Right lung (tissue), 2 donors: ENCODE measurements at regions not wholly inside any gene's neighbourhood (a gene's known extent, or its start where the extent isn't known, plus 50 kb on each side); places are given as distances from the start of the nearest gene placed in this dataset.

Experiments used
- DNase-seq, 2 donors: peaks; one replicate each; pipeline ENCODE4 v3.0.0-alpha.2; 2013

GRCh38 chr4:186934244-186934643, 210.6 kb upstream of the FAT1 start:
- DNase-seq, result no peak

DNA sequence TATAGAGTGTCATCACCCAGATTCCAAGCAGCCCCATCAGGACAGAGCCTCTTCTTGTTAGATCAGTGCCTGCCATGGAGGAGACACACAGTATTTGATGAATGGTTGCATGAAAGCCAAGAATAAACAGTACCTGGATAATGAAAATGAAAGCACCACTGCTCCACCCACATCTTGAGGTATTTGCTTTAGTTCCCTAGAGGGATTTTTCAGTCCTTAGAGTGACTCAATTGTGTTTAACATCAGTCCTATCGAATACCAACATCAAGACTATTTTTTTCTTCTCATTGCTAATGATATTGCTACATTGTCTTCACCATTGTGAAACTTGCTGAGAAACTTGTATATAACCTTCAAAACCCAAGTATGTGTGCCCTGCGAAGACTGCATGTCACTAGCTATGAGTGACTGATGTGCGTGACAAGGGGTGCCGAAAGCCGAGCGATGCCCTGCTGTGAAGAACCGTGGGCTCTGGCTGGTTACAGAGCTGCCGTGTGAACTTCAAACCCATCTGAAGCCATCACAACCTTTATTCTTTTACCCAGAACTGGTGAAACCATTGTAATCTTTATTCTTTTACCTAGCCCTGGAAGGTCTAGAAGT, 211.3 kb upstream of the FAT1 start:
- DNase-seq, result no peak

DNA sequence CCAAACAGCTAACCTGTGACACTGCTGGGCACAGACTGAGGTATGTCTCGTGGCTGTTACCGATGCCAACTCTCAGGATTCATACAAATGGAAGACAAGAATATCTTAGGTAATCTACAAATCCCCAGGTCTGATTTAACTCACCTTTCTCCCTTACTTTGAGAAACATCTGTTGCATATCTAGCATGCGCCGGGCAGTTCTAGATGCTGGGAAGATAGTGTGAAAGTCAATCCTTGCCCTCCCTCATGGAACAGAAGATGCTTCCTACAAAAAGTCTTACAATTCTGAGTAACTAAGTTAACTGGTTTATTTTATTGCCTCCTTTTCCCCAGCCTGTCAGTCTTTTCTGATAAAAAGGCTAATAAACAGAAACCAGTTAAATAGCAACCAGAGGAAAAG, 212.2 kb upstream of the FAT1 start:
- no peak for DNase-seq

GRCh38 chr4:186936496-186937375, 213.1 kb upstream of the FAT1 start:
- peak in 1 of 2 donors; percentile 28 for DNase-seq

DNA sequence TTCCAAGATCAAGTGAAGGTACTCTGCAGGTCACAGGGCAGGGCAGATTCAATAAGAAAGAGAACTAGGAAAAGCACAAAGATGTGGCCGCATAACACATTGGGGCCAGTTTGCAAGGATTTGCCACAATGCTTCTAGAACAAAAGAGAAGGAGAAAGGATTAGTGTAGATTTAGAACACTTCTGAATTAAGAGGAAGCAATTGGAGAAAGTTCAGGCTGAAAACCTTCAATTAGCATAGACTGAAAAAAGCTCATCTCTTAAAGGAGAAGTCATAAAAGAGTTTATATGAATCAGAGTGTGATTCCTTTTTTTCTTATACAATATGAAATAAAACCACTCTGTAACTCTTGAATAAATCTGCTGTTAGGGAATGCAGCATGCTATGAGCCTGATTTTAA, 215.6 kb upstream of the FAT1 start:
- DNase-seq, result no peak

GRCh38 chr4:186939766-186940165, 216.1 kb upstream of the FAT1 start:
- no peak for DNase-seq

DNA sequence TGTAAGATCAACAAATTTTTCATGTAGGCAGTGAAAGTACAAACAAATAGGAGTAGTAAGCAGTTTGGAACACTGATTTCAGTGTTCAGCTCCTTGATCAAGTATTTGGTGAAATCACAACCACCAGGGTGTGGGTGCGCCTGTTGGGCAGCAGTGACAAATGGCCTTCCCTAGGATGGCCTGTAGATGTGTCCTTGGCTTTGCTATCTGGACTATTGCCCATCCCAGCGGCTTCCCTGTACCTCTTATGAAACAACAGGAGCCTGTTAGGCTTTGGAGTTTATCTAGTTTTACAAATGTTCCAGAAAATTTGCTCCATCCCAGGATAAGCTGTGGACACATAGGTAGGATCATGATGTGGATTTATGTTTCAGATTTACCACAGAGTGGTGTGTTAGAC, 216.8 kb upstream of the FAT1 start:
- no peak for DNase-seq

DNA sequence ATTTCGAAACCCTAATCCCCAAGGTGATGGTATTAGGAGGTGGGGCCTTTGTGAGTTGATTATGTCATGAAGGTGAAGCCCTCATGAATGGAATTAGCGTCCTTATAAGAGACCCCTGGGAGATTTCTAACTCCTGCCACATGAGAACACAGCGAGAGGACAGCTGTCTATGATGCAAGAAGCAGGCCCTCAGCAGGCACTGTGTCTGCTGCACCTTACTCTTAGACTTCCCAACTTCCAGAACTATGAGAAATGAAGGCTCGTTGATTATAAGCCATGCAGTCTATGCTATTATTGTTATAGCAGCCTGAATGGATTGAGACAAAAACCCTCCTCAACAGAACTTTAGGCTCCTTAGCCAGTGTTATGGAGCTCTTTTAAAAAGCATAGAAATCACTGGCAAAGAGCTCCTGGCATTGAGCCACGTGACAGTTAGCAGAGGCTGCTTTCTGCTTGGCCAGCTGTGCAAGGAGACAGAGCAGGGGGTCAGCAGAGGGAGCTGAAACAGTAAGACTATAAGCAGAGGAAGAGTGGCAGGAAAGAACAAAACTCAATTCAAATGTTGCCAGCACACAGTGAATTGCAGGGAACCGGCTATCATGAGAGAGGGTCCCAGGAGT, 219.2 kb upstream of the FAT1 start:
- peak; percentile 79 to 82 for DNase-seq

GRCh38 chr4:186943411-186943810, 219.8 kb upstream of the FAT1 start:
- DNase-seq, result no peak

DNA sequence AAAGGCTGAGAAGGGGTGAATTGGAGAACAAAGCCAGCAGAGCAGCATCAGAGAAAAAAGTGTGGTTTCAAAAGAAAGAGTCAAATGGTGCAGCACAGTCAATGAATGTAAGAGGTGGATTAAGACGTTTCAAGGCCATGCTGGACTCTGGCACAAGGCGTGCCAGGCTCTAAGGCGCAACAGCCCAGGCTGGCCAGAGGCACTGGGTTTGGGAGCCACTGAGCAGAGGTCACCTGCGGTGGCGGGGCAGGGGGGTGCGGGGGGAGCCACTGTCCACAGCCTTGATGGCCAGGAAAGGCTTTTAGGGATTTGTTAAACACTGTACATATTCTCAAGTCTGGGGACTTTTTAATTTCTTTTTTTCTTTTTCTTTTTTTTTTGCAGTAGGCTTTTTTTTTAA, 222.5 kb upstream of the FAT1 start:
- no peak for DNase-seq

GRCh38 chr4:186946682-186947294, 223.1 kb upstream of the FAT1 start:
- DNase-seq, result no peak

GRCh38 chr4:186948361-186949242, 224.9 kb upstream of the FAT1 start:
- peak in 1 of 2 donors; percentile 27 for DNase-seq

GRCh38 chr4:186949847-186950246, 226.2 kb upstream of the FAT1 start:
- no peak for DNase-seq

DNA sequence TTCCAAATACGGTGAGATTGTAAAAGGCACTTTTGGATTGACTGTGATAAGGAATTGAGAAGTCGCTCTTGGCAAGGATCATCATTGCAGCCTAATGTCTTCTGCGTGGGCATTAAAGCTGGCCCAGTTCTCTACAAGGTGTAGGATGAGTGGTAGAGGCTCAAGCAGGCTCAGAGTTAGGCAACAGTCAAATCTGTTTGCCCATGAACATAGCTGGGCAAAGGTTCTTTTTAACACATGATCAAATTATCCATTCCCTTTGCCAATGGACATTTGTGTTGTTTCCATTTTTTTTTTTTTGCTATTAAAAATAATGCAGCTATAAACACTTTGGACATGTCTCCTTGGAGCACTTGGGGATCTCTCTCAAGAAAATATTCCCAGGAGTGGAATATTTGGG, 229.1 kb upstream of the FAT1 start:
- no peak for DNase-seq

DNA sequence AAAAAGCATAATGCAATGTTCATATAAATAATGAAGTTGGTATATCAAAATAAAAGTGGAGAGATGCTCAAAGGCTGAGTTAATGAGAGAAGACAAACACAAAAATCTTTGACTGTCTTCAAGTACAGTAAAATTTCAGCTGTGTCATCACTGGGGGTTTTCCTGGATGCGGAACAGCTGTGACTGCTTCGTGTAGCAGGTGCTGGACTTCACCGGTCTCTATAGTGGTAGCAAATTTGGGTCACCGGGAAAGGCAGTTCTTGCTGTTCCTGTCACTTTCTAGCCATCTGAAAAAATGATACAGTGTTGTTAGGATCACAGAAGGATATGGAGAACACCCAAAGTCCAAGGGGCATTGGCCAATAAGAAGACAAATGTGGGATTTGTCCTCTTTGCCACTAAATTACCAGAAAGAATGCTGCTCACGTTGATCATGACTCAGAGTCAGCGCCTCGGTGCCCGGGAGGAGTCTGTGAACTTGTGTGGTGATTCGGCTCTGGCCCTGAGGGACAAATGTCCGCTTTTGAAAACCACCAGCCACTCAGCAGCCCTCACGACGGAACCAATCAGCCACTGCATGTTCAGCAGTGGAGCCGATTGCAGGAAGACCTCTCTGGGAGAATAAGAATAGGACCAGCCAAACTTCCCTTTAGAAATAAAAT, 230.1 kb upstream of the FAT1 start:
- DNase-seq, result no peak

- DNase-seq, result no peak
Observed at GRCh38 chr4:186954509-186954908, 230.9 kb upstream of the FAT1 start.

- DNase-seq, result no peak
Observed at GRCh38 chr4:186954956-186955355, 231.3 kb upstream of the FAT1 start.

- no peak for DNase-seq
Observed at GRCh38 chr4:186957952-186958555, 234.4 kb upstream of the FAT1 start.

GRCh38 chr4:186958726-186959350, 235.2 kb upstream of the FAT1 start:
- no peak for DNase-seq
